Right lobe of liver (tissue), 6 donors: ENCODE measurements at regions not wholly inside any gene's neighbourhood (a gene's known extent, or its start where the extent isn't known, plus 50 kb on each side); places are given as distances from the start of the nearest gene placed in this dataset.

Experiments
- ATAC-seq, 4 donors: fragments of 200-7000 bp; cut with Tn5 transposase; one replicate each; pipeline ENCODE4 v1.9.1; 2020; ENCODE audit warnings: mild to moderate bottlenecking in 4 of 4, moderate library complexity in 4 of 4
- DNase-seq, 3 donors: peaks; one replicate each; pipeline ENCODE4 v3.0.0-alpha.2; 2020
- H3K27ac ChIP-seq, 3 donors: fragments of 200-600 bp; one replicate each; pipeline ENCODE4 v1.8.0; 2022
- H3K27me3 ChIP-seq, 2 donors: fragments of 200-600 bp; one replicate each; pipeline ENCODE4 v1.8.0; 2022
- H3K36me3 ChIP-seq, 4 donors: fragments of 200-600 bp; sonication (generic) in 1 of 4; one replicate each; pipeline versions ENCODE4 v1.5.1 to v1.8.0; 2017 to 2022; ENCODE audit warnings: control low read depth in 1 of 4
- H3K4me1 ChIP-seq, 4 donors: fragments of 200-600 bp; sonication (generic) in 1 of 4; one replicate each; pipeline versions ENCODE4 v1.5.1 to v1.8.0; 2017 to 2022; ENCODE audit warnings: control low read depth in 1 of 4
- H3K4me3 ChIP-seq, 3 donors: fragments of 200-600 bp; one replicate each; pipeline ENCODE4 v1.8.0; 2022
- H3K9me3 ChIP-seq, 4 donors: fragments of 200-600 bp; sonication (generic) in 1 of 4; one replicate each; pipeline versions ENCODE4 v1.5.1 to v1.8.0; 2017 to 2022; ENCODE audit warnings: control low read depth in 1 of 4
- CTCF ChIP-seq, 4 donors: fragments of 200-600 bp in 3 of 4; fragments of 450-650 bp in 1 of 4; IDR thresholded peaks; one replicate each; pipeline versions ENCODE4 v1.5.1 to v1.8.0; 2016 to 2022; ENCODE audit warnings: antibody characterized with exemption in 4 of 4, mild to moderate bottlenecking in 2 of 4
- POLR2A ChIP-seq: fragments of 450-650 bp; IDR thresholded peaks from one replicate; pipeline ENCODE4 v1.6.1; 2017; ENCODE audit warnings: antibody characterized with exemption, mild to moderate bottlenecking
- WGBS: methylation state at CpG from one replicate; pipeline ENCODE4 v1.1.6; 2018; ENCODE audit warnings: low coverage, low lambda C conversion rate; ENCODE audit not compliant: insufficient coverage; ENCODE audit errors: missing lambda C conversion rate; 5-methylcytosine and 5-hydroxymethylcytosine counted together
- intact Hi-C, 2 donors: fragments of 100-400 bp; cut with DNase I; formaldehyde crosslinking; loops; one replicate each; pipeline versions ENCODE4 v1.11.2 to v1.14.1; 2022
- donor health status: DM: no; HTN: yes; CAD: no.
- donor health status: DM: no; HTN: no; CAD: no.
- donor health status: DM: no; HTN: no; CAD: no.
- donor health status: DM: no; HTN: yes; CAD: no.
- donor health status: DM: no; HTN: yes; CAD: no.

GRCh38 chr9:23577611-23578010 lies 248.4 kb downstream of the ELAVL2 start:
- no peak for DNase-seq
- Histone ChIP-seq H3K27ac (no peak overlapping the region), H3K4me3 (no peak overlapping the region), H3K4me1 (no peaks in the 10 kb centered on the region), H3K36me3 (no peaks in the 10 kb centered on the region), H3K9me3 (no peaks in the 10 kb centered on the region), H3K27me3 (no peaks in the 10 kb centered on the region)
- WGBS, result 8% methylated on average over 1 of the region's 1 CpG
- no peak for TF ChIP-seq CTCF (IDR thresholded peaks at IDR 0.05)
- no peak for ATAC-seq
- intact Hi-C loops, result no loop called here

- ATAC-seq (no peak), DNase-seq (no peak)
- no peaks in the 10 kb centered on the region for H3K36me3 ChIP-seq
- TF ChIP-seq POLR2A, result no peak
- WGBS, result 54% methylated on average over 3 of the region's 3 CpGs
- no peaks in the 10 kb centered on the region for H3K9me3 ChIP-seq
- intact Hi-C loops, result no loop called here
- H3K4me1 ChIP-seq, result no peaks in the 10 kb centered on the region
- H3K4me3 ChIP-seq, result no peak overlapping the region
- no peak overlapping the region for H3K27ac ChIP-seq
- no peaks in the 10 kb centered on the region for H3K27me3 ChIP-seq
Measured at GRCh38 chr9:23581931-23582330, 244.1 kb downstream of the ELAVL2 start.

GRCh38 chr9:23582836-23583235 lies 243.2 kb downstream of the ELAVL2 start:
- Histone ChIP-seq H3K9me3 (no peaks in the 10 kb centered on the region), H3K4me3 (no peak overlapping the region), H3K36me3 (no peaks in the 10 kb centered on the region), H3K4me1 (no peaks in the 10 kb centered on the region), H3K27ac (no peak overlapping the region), H3K27me3 (no peaks in the 10 kb centered on the region)
- no peak for DNase-seq
- WGBS, result 84% methylated on average over 4 of the region's 4 CpGs
- TF ChIP-seq POLR2A (no peak), CTCF (IDR thresholded peaks at IDR 0.05) (no peak)
- intact Hi-C loops, result no loop called here
- peak in 1 of 4 donors; percentile 14 for ATAC-seq

- ATAC-seq, result no peak
Measured at GRCh38 chr9:23586906-23587305, 239.1 kb downstream of the ELAVL2 start.

GRCh38 chr9:23587433-23587832 lies 238.6 kb downstream of the ELAVL2 start:
- ATAC-seq (peak; percentile 15 to 47 (median 31)), DNase-seq (peak in 2 of 3 donors; percentile 30 to 45)
- Histone ChIP-seq H3K4me3 (no peak overlapping the region), H3K4me1 (no peaks in the 10 kb centered on the region), H3K36me3 (no peaks in the 10 kb centered on the region), H3K27me3 (no peaks in the 10 kb centered on the region), H3K9me3 (no peaks in the 10 kb centered on the region), H3K27ac (no peak overlapping the region)
- intact Hi-C loops, result no loop called here
- WGBS, result 35% methylated on average over 3 of the region's 3 CpGs
- no peak for TF ChIP-seq POLR2A
- no peak for TF ChIP-seq CTCF (IDR thresholded peaks at IDR 0.05)

More at GRCh38 chr9:23586906-23587305, 239.1 kb downstream of the ELAVL2 start:
- no peaks in the 10 kb centered on the region for H3K27me3 ChIP-seq
- H3K4me1 ChIP-seq, result no peaks in the 10 kb centered on the region
- intact Hi-C loops, result no loop called here
- no peaks in the 10 kb centered on the region for H3K9me3 ChIP-seq
- no peak overlapping the region for H3K4me3 ChIP-seq
- no peaks in the 10 kb centered on the region for H3K36me3 ChIP-seq
- H3K27ac ChIP-seq, result no peak overlapping the region
- WGBS, result 100% methylated on average over 1 of the region's 1 CpG
- TF ChIP-seq POLR2A, result no peak
- TF ChIP-seq CTCF (IDR thresholded peaks at IDR 0.05), result no peak
- no peak for DNase-seq
